Stimulated activated naive B cell treated with anti-CD40 and anti-IgM and Interleukin-4, amounts not matched to agents 10 μg/mL and 1 μg/mL and 100 μg/mL, for 72 hours (primary cell): ENCODE measurements at regions not wholly inside any gene's neighbourhood (a gene's known extent, or its start where the extent isn't known, plus 50 kb on each side); places are given as distances from the start of the nearest gene placed in this dataset.
"Not testable (repeated sequence)": the region's sequence is repeated elsewhere in the genome, so short reads cannot be mapped to it uniquely, and the experiment has no call there.

Experiments used
- ATAC-seq, 2 donors: fragments of 150-1000 bp; cut with Tn5 transposase; replicated peaks; 2 replicates each; pipeline ENCODE4 v1.10.0; 2021; ENCODE audit warnings: moderate library complexity in 1 of 2
- DNase-seq: peaks from one replicate; pipeline ENCODE4 v3.0.0; 2021
- H3K27ac Mint-ChIP-seq: one replicate; pipeline ENCODE4 v1.8.0; 2022; ENCODE audit warnings: mild to moderate bottlenecking, mixed read lengths
- H3K27me3 Mint-ChIP-seq, 2 donors: one replicate each; pipeline ENCODE4 v1.8.0; 2022; ENCODE audit warnings: mixed read lengths in 2 of 2
- H3K36me3 Mint-ChIP-seq, 2 donors: one replicate each; pipeline ENCODE4 v1.8.0; 2022; ENCODE audit warnings: mixed read lengths in 2 of 2, mild to moderate bottlenecking in 1 of 2
- H3K4me1 Mint-ChIP-seq, 2 donors: one replicate each; pipeline ENCODE4 v1.8.0; 2022; ENCODE audit warnings: mixed read lengths in 2 of 2, mild to moderate bottlenecking in 1 of 2
- H3K4me3 Mint-ChIP-seq, 2 donors: one replicate each; pipeline ENCODE4 v1.8.0; 2022; ENCODE audit warnings: mild to moderate bottlenecking in 2 of 2, mixed read lengths in 2 of 2, moderate library complexity in 1 of 2
- H3K9me3 Mint-ChIP-seq, 2 donors: one replicate each; pipeline ENCODE4 v1.8.0; 2022; ENCODE audit warnings: mixed read lengths in 2 of 2, mild to moderate bottlenecking in 1 of 2

DNA sequence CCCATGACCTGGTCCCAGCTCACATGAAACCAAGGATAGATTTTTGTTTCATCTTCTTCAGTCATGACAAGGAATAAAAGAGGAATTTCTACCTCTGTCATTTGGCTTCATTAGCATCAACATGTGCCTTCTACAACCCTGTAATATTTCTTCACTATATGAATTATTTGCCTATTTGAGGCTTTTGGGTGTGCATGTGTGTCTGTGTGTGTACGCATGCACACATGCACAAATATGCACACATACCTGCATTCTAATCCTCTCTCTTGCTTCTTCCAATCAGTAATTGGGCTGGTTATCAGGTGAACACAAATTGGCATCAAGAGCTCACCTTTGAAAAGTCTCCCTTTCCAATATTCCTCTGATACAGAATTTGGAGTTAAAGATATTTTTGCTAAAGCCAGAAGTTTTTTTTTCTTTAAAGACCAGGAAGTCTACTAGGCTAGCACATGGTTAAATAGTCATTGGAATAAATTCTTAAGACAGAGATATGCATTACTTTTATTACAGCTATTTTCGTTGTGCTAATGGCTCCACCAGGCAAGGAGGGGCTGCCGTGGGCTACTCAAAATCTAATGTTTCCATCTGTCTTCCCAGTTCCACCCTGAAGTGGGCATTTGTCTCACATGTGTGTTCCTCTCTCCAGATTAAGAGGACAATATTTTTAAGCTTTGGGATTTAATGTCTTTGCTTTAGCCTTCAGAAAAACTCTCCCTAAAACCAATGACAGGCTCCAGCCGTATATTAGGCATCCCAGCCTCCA is 547.2 kb upstream of the CDH5 start:
- Mint-ChIP-seq H3K27ac (no peak overlapping the region), H3K27me3 (no peaks in the 10 kb centered on the region), H3K9me3 (peaks cover 0 to 4% of the 10 kb centered on the region in 2 donors), H3K36me3 (no peaks in the 10 kb centered on the region), H3K4me1 (no peaks in the 10 kb centered on the region), H3K4me3 (no peak overlapping the region)
- no peak for ATAC-seq
- no peak for DNase-seq

DNA sequence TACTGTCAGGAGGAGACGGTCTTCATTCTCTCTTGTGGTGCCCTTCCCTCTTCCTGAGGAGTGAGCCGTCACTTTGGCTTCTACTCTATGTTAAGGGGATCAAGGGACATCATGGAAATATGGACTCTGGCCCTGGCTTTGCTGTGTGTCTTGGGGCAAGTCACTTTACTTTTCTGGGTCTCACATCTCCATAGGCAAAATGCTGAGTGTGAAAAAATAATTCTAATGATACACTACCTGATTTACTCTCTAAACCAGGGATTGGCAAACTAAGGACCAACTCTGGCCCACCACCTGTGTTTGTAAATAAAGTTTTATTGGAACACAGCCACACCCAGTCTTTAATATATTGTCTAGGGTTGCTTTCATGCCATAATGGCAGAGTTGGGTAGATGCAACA is 548.7 kb upstream of the CDH5 start:
- no peak for ATAC-seq
- H3K36me3 Mint-ChIP-seq: no peaks in the 10 kb centered on the region
- H3K4me1 Mint-ChIP-seq: no peaks in the 10 kb centered on the region
- H3K4me3 Mint-ChIP-seq: no peak overlapping the region
- peaks cover 0 to 2% of the 10 kb centered on the region in 2 donors for H3K9me3 Mint-ChIP-seq
- H3K27me3 Mint-ChIP-seq: no peaks in the 10 kb centered on the region
- no peak overlapping the region for H3K27ac Mint-ChIP-seq
- DNase-seq: no peak

DNA sequence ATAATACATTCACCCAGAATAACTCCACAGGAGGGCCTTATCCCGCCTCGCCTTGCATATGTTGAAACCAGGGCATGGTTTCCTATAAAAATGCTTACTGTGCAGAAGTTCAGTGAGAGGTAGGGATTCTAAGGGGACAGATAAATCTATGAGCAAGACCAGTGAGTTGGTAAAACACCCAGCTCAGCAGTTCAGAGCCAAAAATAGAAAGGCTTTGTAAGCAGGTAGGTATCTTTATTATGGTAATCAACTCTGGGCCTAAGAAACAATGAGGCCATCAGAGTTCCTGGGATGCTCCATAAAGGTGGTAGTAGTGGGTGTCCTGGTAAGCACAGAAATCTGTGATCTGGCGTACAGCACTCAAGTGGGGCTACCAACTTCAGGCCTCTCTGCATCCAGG is 549.4 kb upstream of the CDH5 start:
- Mint-ChIP-seq H3K27me3 (no peaks in the 10 kb centered on the region), H3K36me3 (no peaks in the 10 kb centered on the region), H3K27ac (peak overlapping the region; percentile 31), H3K9me3 (no peaks in the 10 kb centered on the region), H3K4me3 (no peak overlapping the region), H3K4me1 (no peaks in the 10 kb centered on the region)
- DNase-seq: no peak
- no peak for ATAC-seq

DNA sequence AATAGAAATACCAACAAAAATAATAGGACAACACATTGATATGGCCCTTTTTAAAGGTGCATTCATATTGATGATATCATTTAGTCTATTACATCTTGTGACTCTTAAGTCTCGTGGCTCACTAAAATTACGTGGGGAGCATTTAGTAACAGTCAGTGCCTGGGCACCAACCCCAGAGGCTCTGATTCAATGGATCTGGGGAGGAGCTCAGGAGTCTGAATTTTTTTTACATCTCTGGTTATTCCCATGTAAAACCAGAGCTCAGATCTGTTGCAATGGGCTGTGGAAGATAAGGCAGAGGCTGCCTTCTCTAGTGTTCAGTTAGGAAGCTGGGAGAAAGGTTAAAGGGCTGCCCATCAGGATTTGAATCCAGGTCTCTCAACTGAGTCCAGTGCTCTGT is 549.9 kb upstream of the CDH5 start:
- Mint-ChIP-seq H3K9me3 (no peaks in the 10 kb centered on the region), H3K36me3 (no peaks in the 10 kb centered on the region), H3K4me3 (no peak overlapping the region), H3K27ac (no peak overlapping the region), H3K4me1 (no peaks in the 10 kb centered on the region), H3K27me3 (no peaks in the 10 kb centered on the region)
- DNase-seq: no peak
- no peak for ATAC-seq

DNA sequence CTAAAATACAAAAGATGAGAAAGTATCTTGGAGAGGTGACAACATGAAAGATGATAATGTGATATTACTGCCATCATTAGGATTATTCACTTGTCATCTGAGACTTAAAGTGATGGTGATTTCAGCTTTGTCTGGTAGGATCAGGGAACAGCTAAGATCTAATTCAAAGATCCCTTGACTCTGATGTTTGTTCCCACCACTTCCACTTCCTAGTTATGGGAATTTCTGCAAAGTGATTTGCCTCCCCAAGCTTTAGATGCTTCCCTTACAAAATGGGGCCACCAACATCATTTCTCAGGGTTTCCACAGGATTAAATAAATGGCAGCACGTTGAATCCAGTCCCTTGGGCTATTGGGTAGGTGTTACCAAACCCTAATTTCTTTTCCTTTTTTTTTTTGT is 550.8 kb upstream of the CDH5 start:
- DNase-seq: no peak
- H3K27me3 Mint-ChIP-seq: no peaks in the 10 kb centered on the region
- H3K4me3 Mint-ChIP-seq: no peak overlapping the region
- no peak overlapping the region for H3K27ac Mint-ChIP-seq
- no peaks in the 10 kb centered on the region for H3K4me1 Mint-ChIP-seq
- no peaks in the 10 kb centered on the region for H3K9me3 Mint-ChIP-seq
- no peaks in the 10 kb centered on the region for H3K36me3 Mint-ChIP-seq
- ATAC-seq: no peak

DNA sequence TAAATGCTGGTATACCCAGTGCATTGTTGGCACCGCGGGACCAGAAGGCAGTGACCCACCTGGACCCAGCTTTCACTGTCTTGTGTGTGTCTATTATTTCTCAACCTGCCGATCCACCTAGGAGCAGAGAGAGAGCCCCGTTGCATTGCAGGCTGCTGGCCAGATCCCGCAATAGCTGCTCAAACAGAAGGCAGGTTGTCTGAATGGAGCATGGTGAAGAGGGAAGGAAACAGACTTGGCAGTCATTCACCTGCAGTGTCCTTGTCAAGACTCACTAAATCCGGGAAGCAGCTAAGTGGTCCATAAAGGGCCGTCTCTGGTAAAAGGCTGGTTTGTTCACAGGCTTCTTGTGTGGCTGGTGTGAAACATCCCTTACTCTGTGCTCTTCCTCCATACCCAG is 552.6 kb upstream of the CDH5 start:
- not testable (repeated sequence) for H3K27me3 Mint-ChIP-seq, H3K4me1 Mint-ChIP-seq, H3K4me3 Mint-ChIP-seq, H3K9me3 Mint-ChIP-seq, ATAC-seq, H3K36me3 Mint-ChIP-seq, DNase-seq, H3K27ac Mint-ChIP-seq

DNA sequence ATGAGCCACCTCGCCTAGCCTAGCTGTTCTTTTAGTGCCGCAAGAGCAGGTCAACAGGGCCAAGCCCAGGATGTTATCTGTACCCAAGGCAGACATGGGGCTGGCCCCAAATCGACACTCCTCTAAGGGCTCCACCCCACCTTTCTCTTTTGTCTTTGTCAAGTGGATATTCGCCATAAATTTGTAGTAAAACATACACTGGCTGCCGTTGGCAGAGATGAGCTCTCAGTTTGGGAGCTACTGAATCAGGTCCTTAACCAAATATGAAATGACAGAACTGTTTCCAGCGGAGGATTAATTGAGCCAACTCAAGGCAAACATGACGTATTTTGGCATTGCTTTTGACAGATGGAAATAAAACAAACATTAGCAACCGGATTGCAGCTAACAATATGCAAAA is 556.9 kb upstream of the CDH5 start:
- ATAC-seq (no peak), DNase-seq (no peak)
- Mint-ChIP-seq H3K36me3 (no peaks in the 10 kb centered on the region), H3K9me3 (peaks cover 0 to 4% of the 10 kb centered on the region in 2 donors), H3K4me1 (no peaks in the 10 kb centered on the region), H3K4me3 (no peak overlapping the region), H3K27me3 (peaks cover 11 to 13% of the 10 kb centered on the region in 2 donors), H3K27ac (no peak overlapping the region)

DNA sequence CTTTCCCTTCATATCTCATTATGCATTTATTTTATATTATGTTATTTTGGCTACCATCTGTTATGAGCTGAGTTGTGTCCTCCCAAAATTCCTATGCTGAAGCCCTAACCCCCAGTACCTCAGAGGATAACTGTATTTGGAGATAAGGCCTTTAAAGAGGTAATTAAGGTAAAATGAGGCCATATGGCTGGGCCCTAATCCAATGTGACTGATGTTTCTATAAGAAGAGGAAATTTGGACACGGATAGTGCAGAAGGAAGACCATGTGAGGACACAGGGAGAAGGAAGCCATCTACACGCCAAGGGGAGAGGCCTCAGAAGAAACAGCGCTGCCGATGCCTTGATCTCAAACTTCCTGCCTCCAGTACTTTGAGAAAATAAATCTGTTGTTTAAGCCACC is 557.7 kb upstream of the CDH5 start:
- Mint-ChIP-seq H3K4me3 (no peak overlapping the region), H3K36me3 (no peaks in the 10 kb centered on the region), H3K9me3 (peaks cover 0 to 4% of the 10 kb centered on the region in 2 donors), H3K27ac (no peak overlapping the region), H3K4me1 (no peaks in the 10 kb centered on the region), H3K27me3 (peaks cover 11 to 13% of the 10 kb centered on the region in 2 donors)
- ATAC-seq (no peak), DNase-seq (no peak)

DNA sequence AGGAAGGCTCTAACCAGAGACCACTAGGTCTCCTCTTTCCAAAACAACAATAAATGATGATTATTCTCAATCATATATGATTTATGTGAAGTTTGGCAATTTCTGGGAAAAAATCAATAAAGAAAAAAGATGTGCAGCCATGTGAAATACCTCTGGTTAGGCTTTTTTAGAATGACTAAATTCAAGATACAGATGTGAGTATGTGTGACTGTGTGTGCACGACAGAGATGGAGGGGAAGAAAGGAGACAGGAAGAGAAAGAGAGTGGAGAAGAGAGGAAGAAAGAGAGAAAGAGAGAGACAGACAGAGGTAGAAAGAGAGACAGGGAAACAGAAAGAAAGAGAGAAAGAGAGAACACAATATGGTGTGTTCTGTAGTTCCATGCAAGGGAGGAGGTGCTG is 558.6 kb upstream of the CDH5 start:
- peaks cover 0 to 4% of the 10 kb centered on the region in 2 donors for H3K9me3 Mint-ChIP-seq
- no peak overlapping the region for H3K4me3 Mint-ChIP-seq
- no peaks in the 10 kb centered on the region for H3K36me3 Mint-ChIP-seq
- no peaks in the 10 kb centered on the region for H3K4me1 Mint-ChIP-seq
- H3K27me3 Mint-ChIP-seq: peaks cover 11 to 13% of the 10 kb centered on the region in 2 donors
- ATAC-seq (no peak), DNase-seq (no peak)
- no peak overlapping the region for H3K27ac Mint-ChIP-seq

DNA sequence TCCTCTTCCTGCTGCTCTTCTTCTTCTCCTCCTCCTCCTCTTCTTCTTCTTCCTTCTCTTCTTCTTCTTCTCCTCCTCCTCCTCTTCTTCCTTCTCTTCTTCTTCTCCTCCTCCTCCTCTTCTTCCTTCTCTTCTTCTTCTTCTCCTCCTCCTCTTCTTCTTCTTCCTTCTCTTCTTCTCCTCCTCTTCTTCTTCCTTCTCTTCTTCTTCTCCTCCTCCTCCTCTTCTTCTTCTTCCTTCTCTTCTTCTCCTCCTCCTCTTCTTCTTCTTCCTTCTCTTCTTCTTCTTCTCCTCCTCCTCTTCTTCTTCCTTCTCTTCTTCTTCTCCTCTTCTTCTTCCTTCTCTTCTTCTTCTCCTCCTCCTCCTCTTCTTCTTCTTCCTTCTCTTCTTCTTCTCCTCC is 560.8 kb upstream of the CDH5 start:
- not testable (repeated sequence) for H3K36me3 Mint-ChIP-seq, H3K9me3 Mint-ChIP-seq, H3K4me3 Mint-ChIP-seq, H3K27ac Mint-ChIP-seq, ATAC-seq, H3K4me1 Mint-ChIP-seq, DNase-seq
- peaks cover 11 to 13% of the 10 kb centered on the region in 2 donors for H3K27me3 Mint-ChIP-seq

DNA sequence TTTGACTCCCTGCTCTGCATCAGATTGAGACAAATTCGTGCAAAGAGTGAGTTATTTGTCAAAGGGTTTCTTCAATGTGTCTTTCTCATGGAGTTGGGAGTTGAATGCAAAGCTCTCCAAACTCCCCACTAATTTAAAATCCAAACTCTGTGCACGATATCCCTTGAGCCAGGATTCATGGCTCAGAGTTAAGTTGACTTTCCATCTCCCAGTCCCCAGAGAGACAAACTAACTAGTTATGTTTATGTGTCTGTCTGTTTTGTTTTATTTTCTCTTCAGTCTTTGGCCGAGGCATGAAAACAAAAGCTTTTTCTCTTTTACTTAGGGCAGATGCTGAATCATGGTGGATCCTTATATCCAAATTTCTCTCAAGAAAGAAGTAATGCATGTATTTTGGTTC is 570.0 kb upstream of the CDH5 start:
- Mint-ChIP-seq H3K27me3 (peaks cover 0 to 23% of the 10 kb centered on the region in 2 donors), H3K36me3 (no peaks in the 10 kb centered on the region), H3K9me3 (peaks cover 0 to 3% of the 10 kb centered on the region in 2 donors), H3K4me3 (no peak overlapping the region), H3K27ac (no peak overlapping the region), H3K4me1 (no peaks in the 10 kb centered on the region)
- no peak for ATAC-seq
- no peak for DNase-seq

DNA sequence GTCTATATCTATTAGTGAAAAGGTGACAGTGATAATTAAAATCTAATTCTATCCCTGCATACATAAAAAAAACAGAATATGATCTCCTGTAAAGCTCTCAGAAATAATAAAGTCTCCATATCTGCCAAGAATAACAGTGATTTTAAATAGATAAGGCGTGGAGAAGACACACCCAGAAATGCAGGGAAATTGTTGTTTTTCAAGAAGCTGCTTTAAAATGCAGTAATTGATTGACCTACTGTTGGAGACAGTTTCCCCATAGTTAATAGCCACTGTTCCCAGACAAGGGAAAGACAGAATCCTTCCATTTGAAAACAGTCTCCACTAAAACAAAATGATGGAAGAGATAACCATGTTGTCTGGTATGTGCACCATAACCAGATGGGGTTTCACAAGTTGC is 571.5 kb upstream of the CDH5 start:
- no peak for DNase-seq
- Mint-ChIP-seq H3K27ac (no peak overlapping the region), H3K4me1 (no peaks in the 10 kb centered on the region), H3K9me3 (peaks cover 0 to 3% of the 10 kb centered on the region in 2 donors), H3K27me3 (peaks cover 0 to 20% of the 10 kb centered on the region in 2 donors), H3K4me3 (no peak overlapping the region), H3K36me3 (no peaks in the 10 kb centered on the region)
- ATAC-seq: no peak

DNA sequence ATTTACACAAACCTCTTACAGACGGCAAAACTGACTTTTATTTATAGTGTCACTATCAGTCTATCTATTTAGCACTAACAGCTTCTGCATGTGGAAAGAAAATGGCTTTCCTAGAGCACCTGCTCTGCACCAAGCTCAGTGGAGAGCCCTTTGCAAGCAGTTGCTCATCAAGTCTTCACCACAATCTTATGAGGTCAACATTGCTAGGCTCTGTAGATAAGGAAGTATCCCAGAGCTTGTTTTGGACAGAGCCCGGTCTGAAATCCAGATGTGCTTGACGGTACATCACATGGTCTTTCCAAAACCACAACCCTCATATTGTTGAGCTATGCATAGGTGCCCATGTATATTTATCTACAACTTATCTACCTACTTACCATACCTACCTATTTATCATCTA is 572.7 kb upstream of the CDH5 start:
- Mint-ChIP-seq H3K9me3 (peaks cover 0 to 3% of the 10 kb centered on the region in 2 donors), H3K4me3 (no peak overlapping the region), H3K27me3 (peaks cover 0 to 18% of the 10 kb centered on the region in 2 donors), H3K27ac (no peak overlapping the region), H3K36me3 (no peaks in the 10 kb centered on the region), H3K4me1 (no peaks in the 10 kb centered on the region)
- DNase-seq (no peak), ATAC-seq (no peak)

DNA sequence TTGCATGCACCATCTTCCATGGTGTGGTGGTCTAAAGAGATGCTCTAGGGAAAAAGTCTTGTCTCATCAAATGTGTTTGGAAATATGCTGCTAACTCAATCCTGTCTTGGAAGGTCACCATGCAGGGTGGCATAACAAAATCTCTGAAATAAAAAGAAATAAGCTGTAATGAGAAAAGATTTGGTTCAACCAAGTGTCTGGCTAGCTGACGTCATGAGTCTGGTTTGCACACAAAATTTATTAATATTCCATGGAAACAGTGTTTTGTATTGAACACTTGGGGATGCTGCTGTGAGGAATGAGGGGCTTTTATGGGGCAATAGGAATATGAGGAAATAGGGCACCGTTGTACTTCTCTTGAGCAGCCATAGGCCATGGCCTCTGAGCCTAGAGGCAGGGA is 575.7 kb upstream of the CDH5 start:
- Mint-ChIP-seq H3K27me3 (peaks cover 0 to 5% of the 10 kb centered on the region in 2 donors), H3K36me3 (no peaks in the 10 kb centered on the region), H3K27ac (no peak overlapping the region), H3K9me3 (peaks cover 0 to 1% of the 10 kb centered on the region in 2 donors), H3K4me3 (no peak overlapping the region), H3K4me1 (no peaks in the 10 kb centered on the region)
- DNase-seq: no peak
- no peak for ATAC-seq

DNA sequence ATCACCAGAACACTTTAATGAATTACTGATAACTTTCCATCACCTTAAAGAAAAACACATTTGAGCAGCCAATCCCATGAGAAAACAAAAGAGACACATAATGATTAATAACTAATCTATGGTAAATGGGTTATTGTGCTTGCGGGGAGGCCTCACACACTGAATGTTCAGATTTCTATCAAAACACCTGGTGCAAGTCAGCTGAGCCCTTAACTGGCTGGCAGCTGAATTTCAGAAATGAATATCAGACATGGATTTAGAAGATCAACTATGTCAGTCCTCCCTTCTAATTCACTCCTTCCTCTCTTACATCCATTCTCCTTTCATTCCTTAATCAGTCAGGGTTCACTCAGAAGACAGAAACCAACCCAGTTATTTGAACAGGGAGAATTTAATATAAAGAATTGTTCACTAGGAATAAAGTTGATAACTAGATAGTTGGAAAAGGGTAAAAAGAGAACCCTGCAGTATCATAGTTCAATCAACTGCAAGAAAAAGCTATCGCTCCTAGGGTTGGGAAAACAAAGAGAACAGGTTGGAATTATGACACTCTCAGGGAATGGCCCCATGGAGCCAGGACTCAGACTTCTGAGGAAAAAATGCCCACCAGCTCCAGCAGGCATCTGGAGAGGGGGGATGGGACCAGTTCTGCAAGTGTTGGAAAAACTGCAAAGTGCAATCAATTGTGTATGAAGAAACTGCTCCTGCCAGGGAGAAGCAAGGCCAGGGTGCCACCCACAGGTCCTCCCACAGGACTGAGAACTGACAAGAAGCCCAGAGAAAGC is 577.1 kb upstream of the CDH5 start:
- Mint-ChIP-seq H3K36me3 (no peaks in the 10 kb centered on the region), H3K9me3 (no peaks in the 10 kb centered on the region), H3K4me3 (no peak overlapping the region), H3K27ac (no peak overlapping the region), H3K27me3 (peaks cover 4 to 5% of the 10 kb centered on the region in 2 donors), H3K4me1 (no peaks in the 10 kb centered on the region)
- ATAC-seq (no peak), DNase-seq (no peak)
